Uterus (tissue), 2 donors: ENCODE measurements at regions not wholly inside any gene's neighbourhood (a gene's known extent, or its start where the extent isn't known, plus 50 kb on each side); places are given as distances from the start of the nearest gene placed in this dataset.

Experiments used
- CTCF ChIP-seq, 4 experiments: fragments of 200-600 bp in 2 of 4; fragments of 450-650 bp in 2 of 4; sonication (generic) in 2 of 4; IDR thresholded peaks; one replicate each; pipeline ENCODE4 v1.5.1; 2016 to 2019; ENCODE audit warnings: antibody characterized with exemption in 4 of 4, mild to moderate bottlenecking in 2 of 4, moderate library complexity in 1 of 4
- POLR2A ChIP-seq, 2 donors: fragments of 450-650 bp; IDR thresholded peaks; one replicate each; pipeline ENCODE4 v1.6.1; 2016; ENCODE audit warnings: antibody characterized with exemption in 2 of 2, mild to moderate bottlenecking in 1 of 2, moderate library complexity in 1 of 2

GRCh38 chr3:81378552-81379293, 382.7 kb downstream of the GBE1 start:
- no peak for TF ChIP-seq CTCF (IDR thresholded peaks at IDR 0.05)
- TF ChIP-seq POLR2A (IDR thresholded peaks at IDR 0.05) = no peak
